GM21423 (cell line): ENCODE measurements at regions not wholly inside any gene's neighbourhood (a gene's known extent, or its start where the extent isn't known, plus 50 kb on each side); places are given as distances from the start of the nearest gene placed in this dataset.
"Not testable (repeated sequence)": the region's sequence is repeated elsewhere in the genome, so short reads cannot be mapped to it uniquely, and the experiment has no call there.

Experiments used
- ATAC-seq: cut with Tn5 transposase; IDR thresholded peaks from one replicate; pipeline ENCODE4 v1.9.1; 2021; ENCODE audit warnings: mild to moderate bottlenecking, moderate library complexity; ENCODE audit not compliant: unreplicated experiment

- no peak for ATAC-seq
These were observed 211.4 kb downstream of the KCNRG start for GRCh38 chr13:50226515-50227155.

GRCh38 chr13:50227361-50227760 is 212.1 kb downstream of the KCNRG start:
- ATAC-seq: no peak

GRCh38 chr13:50228527-50228926 is 213.3 kb downstream of the KCNRG start:
- no peak for ATAC-seq

- ATAC-seq: no peak
These were observed 214.9 kb downstream of the KCNRG start for GRCh38 chr13:50229960-50230661.

GRCh38 chr13:50230662-50230978 is 215.4 kb downstream of the KCNRG start:
- no peak for ATAC-seq

GRCh38 chr13:50233574-50233973 is 218.3 kb downstream of the KCNRG start:
- ATAC-seq: not testable (repeated sequence)

- no peak for ATAC-seq
These were observed 220.5 kb downstream of the KCNRG start for GRCh38 chr13:50235604-50236342.

- ATAC-seq: peak; percentile 95
These were observed 221.7 kb downstream of the KCNRG start for GRCh38 chr13:50236898-50237318.

- no peak for ATAC-seq
These were observed 223.7 kb downstream of the KCNRG start for GRCh38 chr13:50238922-50239321.

- no peak for ATAC-seq
These were observed 226.2 kb downstream of the KCNRG start for GRCh38 chr13:50241479-50241878.

- ATAC-seq: no peak
These were observed 228.7 kb downstream of the KCNRG start for GRCh38 chr13:50243931-50244330.

GRCh38 chr13:50244355-50244712 is 229.1 kb downstream of the KCNRG start:
- ATAC-seq: no peak

GRCh38 chr13:50244713-50245574 is 229.7 kb downstream of the KCNRG start:
- peak; percentile 83 for ATAC-seq

GRCh38 chr13:50247223-50247622 is 232.0 kb downstream of the KCNRG start:
- ATAC-seq: no peak

- no peak for ATAC-seq
These were observed 233.4 kb downstream of the KCNRG start for GRCh38 chr13:50248516-50249143.

- ATAC-seq: no peak
These were observed 233.9 kb downstream of the KCNRG start for GRCh38 chr13:50249144-50249521.

- no peak for ATAC-seq
These were observed 235.2 kb downstream of the KCNRG start for GRCh38 chr13:50250401-50250800.

- ATAC-seq: no peak
These were observed 240.4 kb downstream of the KCNRG start for GRCh38 chr13:50255639-50256038.

- not testable (repeated sequence) for ATAC-seq
These were observed 241.5 kb downstream of the KCNRG start for GRCh38 chr13:50256536-50257321.

- no peak for ATAC-seq
These were observed 242.4 kb downstream of the KCNRG start for GRCh38 chr13:50257646-50258045.
